H9 (cell line): ENCODE measurements at regions not wholly inside any gene's neighbourhood (a gene's known extent, or its start where the extent isn't known, plus 50 kb on each side); places are given as distances from the start of the nearest gene placed in this dataset.
A peak's percentile ranks its signal among the peaks of the same experiment; 100 is the strongest.

Experiments used
- DNase-seq: peaks from one replicate; pipeline ENCODE4 v3.0.0-alpha.2; 2017
- H2AFZ ChIP-seq: one replicate; pipeline ENCODE4 v1.6.1; 2013; ENCODE audit warnings: mild to moderate bottlenecking, low read length, control low read depth, moderate library complexity
- H2AK5ac ChIP-seq: 2 replicates; pipeline ENCODE4 v1.6.1; 2013; ENCODE audit warnings: low read length, control low read depth, mixed read lengths; ENCODE audit not compliant: insufficient read length
- H2BK120ac ChIP-seq: one replicate; pipeline ENCODE4 v1.6.1; 2013; ENCODE audit warnings: low read depth, mild to moderate bottlenecking, low read length, control low read depth, inconsistent platforms; ENCODE audit not compliant: poor library complexity, severe bottlenecking
- H2BK12ac ChIP-seq: 2 replicates; pipeline ENCODE4 v1.6.1; 2013; ENCODE audit warnings: low read length, control low read depth, mixed read lengths, low read depth; ENCODE audit not compliant: insufficient read length
- H2BK15ac ChIP-seq: 2 replicates; pipeline ENCODE4 v1.6.1; 2013; ENCODE audit warnings: low read depth, low read length, control low read depth
- H2BK20ac ChIP-seq: one replicate; pipeline ENCODE4 v1.6.1; 2013; ENCODE audit warnings: low read depth, mild to moderate bottlenecking, low read length, control low read depth, inconsistent platforms; ENCODE audit not compliant: poor library complexity, severe bottlenecking
- H2BK5ac ChIP-seq: 2 replicates; pipeline ENCODE4 v1.6.1; 2013; ENCODE audit warnings: low read length, control low read depth, mixed read lengths; ENCODE audit not compliant: insufficient read length
- H3K14ac ChIP-seq: 2 replicates; pipeline ENCODE4 v1.6.1; 2013; ENCODE audit warnings: low read length, control low read depth; ENCODE audit not compliant: insufficient read depth
- H3K18ac ChIP-seq: 2 replicates; pipeline ENCODE4 v1.6.1; 2013; ENCODE audit warnings: low read depth, mild to moderate bottlenecking, mixed read lengths, low read length, control low read depth; ENCODE audit not compliant: insufficient read length
- H3K23ac ChIP-seq: 2 replicates; pipeline ENCODE4 v1.6.1; 2013; ENCODE audit warnings: low read length, control low read depth, mixed read lengths, low read depth; ENCODE audit not compliant: insufficient read length
- H3K23me2 ChIP-seq: 2 replicates; pipeline ENCODE4 v1.6.1; 2013; ENCODE audit warnings: low read depth, mild to moderate bottlenecking, mixed read lengths, low read length, control low read depth; ENCODE audit not compliant: insufficient read length, poor library complexity, severe bottlenecking
- H3K27ac ChIP-seq: 2 replicates; pipeline ENCODE4 v1.5.1; 2013; ENCODE audit warnings: low read length, control low read depth, mixed read lengths, low read depth; ENCODE audit not compliant: insufficient read length
- H3K27me3 ChIP-seq: 2 replicates; pipeline ENCODE4 v1.6.1; 2013; ENCODE audit warnings: low read length, control low read depth, inconsistent platforms; ENCODE audit not compliant: insufficient read depth
- H3K4ac ChIP-seq: 2 replicates; pipeline ENCODE4 v1.6.1; 2013; ENCODE audit warnings: low read depth, mild to moderate bottlenecking, control low read depth, inconsistent platforms, low read length, moderate library complexity
- H3K4me1 ChIP-seq: 2 replicates; pipeline ENCODE4 v1.6.1; 2013; ENCODE audit warnings: low read length, control low read depth, inconsistent platforms; ENCODE audit not compliant: insufficient read depth
- H3K4me2 ChIP-seq: 2 replicates; pipeline ENCODE4 v1.6.1; 2013; ENCODE audit warnings: low read length, control low read depth, mixed read lengths; ENCODE audit not compliant: insufficient read length, insufficient read depth
- H3K56ac ChIP-seq: 2 replicates; pipeline ENCODE4 v1.6.1; 2013; ENCODE audit warnings: low read depth, mild to moderate bottlenecking, mixed read lengths, low read length, control low read depth; ENCODE audit not compliant: insufficient read length
- H3K79me1 ChIP-seq: 2 replicates; pipeline ENCODE4 v1.6.1; 2013; ENCODE audit warnings: low read depth, mild to moderate bottlenecking, moderate library complexity, low read length, control low read depth, inconsistent platforms; ENCODE audit not compliant: insufficient read depth, poor library complexity, severe bottlenecking
- H3K79me2 ChIP-seq: 2 replicates; pipeline ENCODE4 v1.6.1; 2013; ENCODE audit warnings: low read length, control low read depth, inconsistent platforms; ENCODE audit not compliant: insufficient read depth
- H3K9ac ChIP-seq: 2 replicates; pipeline ENCODE4 v1.6.1; 2013; ENCODE audit warnings: low read length, control low read depth, mixed read lengths; ENCODE audit not compliant: insufficient read length; ENCODE audit errors: extremely low read depth
- H3K9me3 ChIP-seq: one replicate; pipeline ENCODE4 v1.6.1; 2013; ENCODE audit warnings: low read depth, low read length, inconsistent platforms; ENCODE audit not compliant: control insufficient read depth
- H3T11ph ChIP-seq: one replicate; pipeline ENCODE4 v1.6.1; 2013; ENCODE audit warnings: mild to moderate bottlenecking, low read length, control low read depth, inconsistent platforms
- H4K20me1 ChIP-seq: one replicate; pipeline ENCODE4 v1.6.1; 2013; ENCODE audit not compliant: control insufficient read depth, insufficient read length, insufficient read depth
- H4K5ac ChIP-seq: 2 replicates; pipeline ENCODE4 v1.6.1; 2013; ENCODE audit warnings: low read depth, mild to moderate bottlenecking, mixed read lengths, low read length, control low read depth; ENCODE audit not compliant: insufficient read length
- H4K8ac ChIP-seq: replicated peaks from 2 replicates; pipeline ENCODE4 v1.6.1; 2013; ENCODE audit warnings: low read length, control low read depth, mixed read lengths, low read depth; ENCODE audit not compliant: insufficient read length
- H4K91ac ChIP-seq: 2 replicates; pipeline ENCODE4 v1.6.1; 2013; ENCODE audit warnings: low read depth, mild to moderate bottlenecking, moderate library complexity, mixed read lengths, low read length, control low read depth; ENCODE audit not compliant: insufficient read length
- H3K27ac Mint-ChIP-seq, 3 experiments: 2 replicates in 2 of 3; 3 replicates in 1 of 3; pipeline ENCODE4 v1.8.0; 2020 to 2021; ENCODE audit warnings: mixed read lengths in 3 of 3, mild to moderate bottlenecking in 1 of 3, moderate library complexity in 1 of 3
- H3K27me3 Mint-ChIP-seq: 2 replicates; pipeline ENCODE4 v1.8.0; 2021; ENCODE audit warnings: low read depth, mild to moderate bottlenecking, moderate library complexity, mixed read lengths
- H3K36me3 Mint-ChIP-seq, 3 experiments: 2 replicates in 2 of 3; 3 replicates in 1 of 3; pipeline ENCODE4 v1.8.0; 2020 to 2021; ENCODE audit warnings: low read depth in 3 of 3, mixed read lengths in 3 of 3; ENCODE audit not compliant: insufficient read depth in 1 of 3
- H3K4me1 Mint-ChIP-seq, 2 experiments: 2 replicates each; pipeline ENCODE4 v1.8.0; 2020; ENCODE audit warnings: mixed read lengths in 2 of 2
- H3K4me3 Mint-ChIP-seq, 2 experiments: 2 replicates in 1 of 2; 3 replicates in 1 of 2; pipeline ENCODE4 v1.8.0; 2020 to 2021; ENCODE audit warnings: mild to moderate bottlenecking in 2 of 2, mixed read lengths in 2 of 2, moderate library complexity in 1 of 2
- H3K9me3 Mint-ChIP-seq, 2 experiments: 2 replicates in 1 of 2; 3 replicates in 1 of 2; pipeline ENCODE4 v1.8.0; 2020; ENCODE audit warnings: mild to moderate bottlenecking in 2 of 2, mixed read lengths in 2 of 2, moderate library complexity in 1 of 2
- WGBS: extraction: QIAGEN DNeasy Blood & Tissue Kit; methylation state at CpG from one replicate; pipeline ENCODE4 v1.1.7; 2013; ENCODE audit warnings: missing lambda C conversion rate, low lambda C conversion rate, mixed read lengths; ENCODE audit not compliant: insufficient read length; ENCODE audit errors: extremely low coverage; 5-methylcytosine and 5-hydroxymethylcytosine counted together
- TF ChIP-seq, protein P1 (sequence below): fragments of 200-600 bp; sonication (generic); conservative IDR thresholded peaks from 3 replicates; pipeline ENCODE4 v1.8.0; 2021; ENCODE audit warnings: antibody characterized with exemption, mild to moderate bottlenecking

DNA sequence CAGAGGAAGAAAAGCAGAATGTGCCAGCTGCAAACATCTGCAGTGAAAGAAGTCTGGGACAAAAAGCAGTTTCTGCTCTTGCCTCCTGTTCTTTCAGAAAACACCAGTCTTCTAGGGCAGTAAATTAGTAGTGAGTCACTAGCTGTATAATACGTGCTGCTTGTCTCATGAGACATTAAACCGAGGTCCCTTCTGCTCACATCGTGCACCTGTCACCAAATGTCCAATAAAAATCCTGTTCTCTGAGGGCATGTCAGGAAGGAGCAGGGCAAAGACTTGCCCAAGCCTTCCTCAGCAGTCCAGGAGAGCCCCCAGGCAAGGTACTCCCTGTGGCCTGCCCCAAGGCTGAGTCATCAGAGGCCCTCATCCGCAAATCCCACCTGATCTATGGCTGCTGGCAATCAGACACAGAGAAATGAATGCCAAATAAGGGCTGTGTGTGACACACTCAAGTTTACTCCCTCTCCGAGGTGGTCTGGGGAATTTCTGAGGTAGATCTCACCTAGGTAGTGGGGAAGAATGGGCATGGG, 255.3 kb upstream of the SMARCA2 start:
- H4K8ac ChIP-seq = no peak overlapping the region
- H2BK120ac ChIP-seq = no peak overlapping the region
- no peak overlapping the region for H3K4ac ChIP-seq
- H3K9me3 ChIP-seq = no peaks in the 10 kb centered on the region
- H3K27me3 ChIP-seq = no peaks in the 10 kb centered on the region
- no peak overlapping the region for H2BK12ac ChIP-seq
- H3K18ac ChIP-seq = no peak overlapping the region
- H3K27me3 Mint-ChIP-seq = no peaks in the 10 kb centered on the region; the same call in 1 of the 2 replicates
- H3K23ac ChIP-seq = no peak overlapping the region
- H4K5ac ChIP-seq = no peak overlapping the region
- H3K56ac ChIP-seq = no peak overlapping the region
- H2AFZ ChIP-seq = no peak overlapping the region
- DNase-seq = peak; percentile 38
- no peak overlapping the region for H3K27ac ChIP-seq
- H3K27ac Mint-ChIP-seq = peak overlapping the region in 1 of 3 experiments; percentile 82; a peak in 1 of 7 replicates
- H2BK15ac ChIP-seq = no peak overlapping the region
- no peak overlapping the region for H3T11ph ChIP-seq
- H2BK5ac ChIP-seq = no peak overlapping the region
- H3K9ac ChIP-seq = no peak overlapping the region
- H4K91ac ChIP-seq = no peak overlapping the region
- H3K4me1 ChIP-seq = no peaks in the 10 kb centered on the region
- H3K79me1 ChIP-seq = no peaks in the 10 kb centered on the region
- peaks cover 0 to 4% of the 10 kb centered on the region in 2 experiments; a peak in 2 of 5 replicates for H3K9me3 Mint-ChIP-seq
- H4K20me1 ChIP-seq = no peaks in the 10 kb centered on the region
- no peak overlapping the region for H3K4me2 ChIP-seq
- no peak overlapping the region for H2AK5ac ChIP-seq
- no peak overlapping the region for H3K14ac ChIP-seq
- peaks cover 0 to 5% of the 10 kb centered on the region in 2 experiments; a peak in 2 of 4 replicates for H3K4me1 Mint-ChIP-seq
- no peaks in the 10 kb centered on the region for H3K23me2 ChIP-seq
- TF ChIP-seq, protein P1, sequence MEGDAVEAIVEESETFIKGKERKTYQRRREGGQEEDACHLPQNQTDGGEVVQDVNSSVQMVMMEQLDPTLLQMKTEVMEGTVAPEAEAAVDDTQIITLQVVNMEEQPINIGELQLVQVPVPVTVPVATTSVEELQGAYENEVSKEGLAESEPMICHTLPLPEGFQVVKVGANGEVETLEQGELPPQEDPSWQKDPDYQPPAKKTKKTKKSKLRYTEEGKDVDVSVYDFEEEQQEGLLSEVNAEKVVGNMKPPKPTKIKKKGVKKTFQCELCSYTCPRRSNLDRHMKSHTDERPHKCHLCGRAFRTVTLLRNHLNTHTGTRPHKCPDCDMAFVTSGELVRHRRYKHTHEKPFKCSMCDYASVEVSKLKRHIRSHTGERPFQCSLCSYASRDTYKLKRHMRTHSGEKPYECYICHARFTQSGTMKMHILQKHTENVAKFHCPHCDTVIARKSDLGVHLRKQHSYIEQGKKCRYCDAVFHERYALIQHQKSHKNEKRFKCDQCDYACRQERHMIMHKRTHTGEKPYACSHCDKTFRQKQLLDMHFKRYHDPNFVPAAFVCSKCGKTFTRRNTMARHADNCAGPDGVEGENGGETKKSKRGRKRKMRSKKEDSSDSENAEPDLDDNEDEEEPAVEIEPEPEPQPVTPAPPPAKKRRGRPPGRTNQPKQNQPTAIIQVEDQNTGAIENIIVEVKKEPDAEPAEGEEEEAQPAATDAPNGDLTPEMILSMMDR = no peak
- no CpG with 5 or more reads among the region's 5 CpGs for WGBS
- H3K79me2 ChIP-seq = no peaks in the 10 kb centered on the region
- no peak overlapping the region for H3K4me3 Mint-ChIP-seq
- no peak overlapping the region for H2BK20ac ChIP-seq
- no peaks in the 10 kb centered on the region for H3K36me3 Mint-ChIP-seq
